ENCODE measurements at regions not wholly inside any gene's neighbourhood (a gene's known extent, or its start where the extent isn't known, plus 50 kb on each side); places are given as distances from the start of the nearest gene placed in this dataset.

GRCh38 chr18:29156531-29156930, 979.6 kb upstream of the CDH2 start (continued):
- no peak for TF ChIP-seq ZNF600 (tag by site-specific recombination; IDR thresholded peaks at IDR 0.05)
- no peak for TF ChIP-seq ZNF658 (tag by site-specific recombination; IDR thresholded peaks at IDR 0.05)
- TF ChIP-seq GFI1B (tag by site-specific recombination; IDR thresholded peaks at IDR 0.05) = no peak
- no peak for TF ChIP-seq ZNF280D (tag by site-specific recombination; IDR thresholded peaks at IDR 0.05)

GRCh38 chr18:29154758-29155725, 978.1 kb upstream of the CDH2 start:
- H3K27ac ChIP-seq (ENCODE audit: extremely low read depth, low read depth, low read length) = no peak overlapping the region
- ChIA-PET CTCF (interaction anchor here (0.6 kb wide), 1 partner anchor 40 kb away, joined by 3 read pairs; no protein-coding TSS in a partner anchor), POLR2A (no interaction called here)
- no peaks in the 10 kb centered on the region for H3K9me3 ChIP-seq (ENCODE audit: control insufficient read depth, insufficient read depth, low read depth, low read length)
- 0 out of 2 replicates have a peak, but pooled peaks cover 2% of the 10 kb centered on the region for H3K4me1 ChIP-seq (ENCODE audit: control insufficient read depth, insufficient read depth, low read length)
- H3K36me3 ChIP-seq (ENCODE audit: control insufficient read depth in 2 of 2, insufficient read depth in 1 of 2, low read length in 2 of 2) = no peaks in the 10 kb centered on the region
- H3K4me3 ChIP-seq (ENCODE audit: low read depth, low read length) = no peak overlapping the region
- TF ChIP-seq ZNF10 (tag by site-specific recombination; IDR thresholded peaks at IDR 0.05) (no peak), HOXD13 (CRISPR knock-in tag; IDR thresholded peaks at IDR 0.05; ENCODE audit: borderline replicate concordance) (peak; percentile 29; the same call in 1 of the 2 replicates), SP3 (tag by site-specific recombination; IDR thresholded peaks at IDR 0.05) (0 out of 2 replicates have a peak, but pooled peaks have one; percentile 12)

- H3K9me3 ChIP-seq (ENCODE audit: control insufficient read depth, insufficient read depth, low read depth, low read length) = no peaks in the 10 kb centered on the region
- H3K4me1 ChIP-seq (ENCODE audit: control insufficient read depth, insufficient read depth, low read length) = no peaks in the 10 kb centered on the region
- ChIA-PET CTCF (interaction anchor here (0.6 kb wide), 1 partner anchor 337 kb away, joined by 3 read pairs; no protein-coding TSS in a partner anchor), POLR2A (no interaction called here)
- H3K4me3 ChIP-seq (ENCODE audit: low read depth, low read length) = no peak overlapping the region
- no peak overlapping the region for H3K27ac ChIP-seq (ENCODE audit: extremely low read depth, low read depth, low read length)
- TF ChIP-seq ZBTB6 (tag by site-specific recombination; IDR thresholded peaks at IDR 0.05) (no peak), ZNF398 (tag by site-specific recombination; IDR thresholded peaks at IDR 0.05) (no peak), ZNF114 (tag by site-specific recombination; IDR thresholded peaks at IDR 0.05) (no peak), ZBTB11 (tag by site-specific recombination; conservative IDR thresholded peaks at IDR 0.05; ENCODE audit: low read depth) (no peak), ZNF274 (IDR thresholded peaks at IDR 0.05; ENCODE audit: low read length) (no peak), ZNF274 (tag by site-specific recombination; IDR thresholded peaks at IDR 0.05; ENCODE audit: borderline replicate concordance) (no peak), ZNF580 (tag by site-specific recombination; IDR thresholded peaks at IDR 0.05) (no peak)
- H3K36me3 ChIP-seq (ENCODE audit: control insufficient read depth in 2 of 2, insufficient read depth in 1 of 2, low read length in 2 of 2) = no peaks in the 10 kb centered on the region
Measured at GRCh38 chr18:29154196-29154757, 977.3 kb upstream of the CDH2 start.
